ENCODE measurements at regions not wholly inside any gene's neighbourhood (a gene's known extent, or its start where the extent isn't known, plus 50 kb on each side); places are given as distances from the start of the nearest gene placed in this dataset.
A peak's percentile ranks its signal among the peaks of the same experiment; 100 is the strongest.

DNA sequence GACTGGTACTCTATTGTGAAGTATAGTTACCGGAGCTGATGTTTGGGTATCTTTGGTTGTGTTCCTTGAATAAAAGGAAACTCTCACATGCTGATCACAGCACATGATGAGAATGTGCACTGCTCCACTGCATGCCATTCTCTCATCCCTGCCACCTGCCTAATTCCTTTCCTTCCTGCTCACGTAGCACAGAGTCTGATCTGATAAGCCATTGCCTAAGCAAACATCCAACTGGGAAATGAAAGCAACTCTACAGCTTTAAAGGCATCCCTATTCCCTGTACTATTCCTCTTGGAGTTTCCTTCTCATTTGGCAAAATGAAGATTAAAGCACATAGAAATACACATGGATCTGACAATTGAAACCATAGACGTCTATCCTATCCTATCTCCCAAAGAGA is 359.8 kb downstream of the C3orf38 start:
- Histone ChIP-seq H3K9me3 (no peaks in the 10 kb centered on the region), H3K27me3 (no peaks in the 10 kb centered on the region), H3K36me3 (no peaks in the 10 kb centered on the region), H3K27ac (no peak overlapping the region), H3K4me1 (no peaks in the 10 kb centered on the region), H3K4me3 (no peak overlapping the region)
- no peak for TF ChIP-seq CTCF (IDR thresholded peaks at IDR 0.05)
- ATAC-seq (no peak), DNase-seq (no peak)
- intact Hi-C loops (cut with DNase I) = no loop called here

DNA sequence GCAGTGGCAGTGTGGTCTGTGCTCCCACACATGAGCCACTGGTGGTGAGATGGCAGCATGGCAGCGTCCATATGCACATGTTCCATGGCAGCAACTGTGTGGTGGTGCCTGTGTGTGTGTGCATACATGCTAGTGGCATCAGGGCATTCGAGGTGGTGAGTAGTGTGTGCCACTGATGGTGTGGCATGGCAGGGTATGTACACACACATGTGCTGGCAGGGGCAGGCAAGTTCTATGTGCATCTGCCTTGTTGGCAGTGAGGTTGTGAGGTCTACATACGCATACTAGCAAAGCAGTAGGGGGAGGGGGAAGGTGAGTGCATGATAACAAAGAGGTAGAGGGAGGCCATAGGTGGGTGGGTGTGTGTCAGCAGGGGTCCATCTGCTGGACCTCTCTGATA is 378.7 kb downstream of the C3orf38 start:
- TF ChIP-seq CTCF (IDR thresholded peaks at IDR 0.05) = no peak
- no peaks in the 10 kb centered on the region for H3K27me3 ChIP-seq
- H3K4me1 ChIP-seq = no peaks in the 10 kb centered on the region
- intact Hi-C loops (cut with DNase I) = no loop called here
- H3K9me3 ChIP-seq = peaks cover 3% of the 10 kb centered on the region
- no peak overlapping the region for H3K27ac ChIP-seq
- H3K4me3 ChIP-seq = no peak overlapping the region
- no peaks in the 10 kb centered on the region for H3K36me3 ChIP-seq
- peak; percentile 16 for ATAC-seq
- DNase-seq = no peak

GRCh38 chr3:88534534-88534933 is 384.8 kb downstream of the C3orf38 start:
- H3K4me1 ChIP-seq = no peaks in the 10 kb centered on the region
- H3K27me3 ChIP-seq = no peaks in the 10 kb centered on the region
- no peak for TF ChIP-seq CTCF (IDR thresholded peaks at IDR 0.05)
- no peak overlapping the region for H3K27ac ChIP-seq
- no peak for DNase-seq
- H3K36me3 ChIP-seq = no peaks in the 10 kb centered on the region
- no peaks in the 10 kb centered on the region for H3K9me3 ChIP-seq
- intact Hi-C loops (cut with DNase I) = no loop called here
- ATAC-seq = no peak
- H3K4me3 ChIP-seq = no peak overlapping the region

- DNase-seq (no peak), ATAC-seq (no peak)
- H3K27me3 ChIP-seq = no peaks in the 10 kb centered on the region
- intact Hi-C loops (cut with DNase I) = no loop called here
- no peaks in the 10 kb centered on the region for H3K4me1 ChIP-seq
- no peak for TF ChIP-seq CTCF (IDR thresholded peaks at IDR 0.05)
- H3K27ac ChIP-seq = no peak overlapping the region
- H3K36me3 ChIP-seq = no peaks in the 10 kb centered on the region
- no peak overlapping the region for H3K4me3 ChIP-seq
- H3K9me3 ChIP-seq = no peaks in the 10 kb centered on the region
Measured at GRCh38 chr3:88535563-88535962, 385.8 kb downstream of the C3orf38 start.

DNA sequence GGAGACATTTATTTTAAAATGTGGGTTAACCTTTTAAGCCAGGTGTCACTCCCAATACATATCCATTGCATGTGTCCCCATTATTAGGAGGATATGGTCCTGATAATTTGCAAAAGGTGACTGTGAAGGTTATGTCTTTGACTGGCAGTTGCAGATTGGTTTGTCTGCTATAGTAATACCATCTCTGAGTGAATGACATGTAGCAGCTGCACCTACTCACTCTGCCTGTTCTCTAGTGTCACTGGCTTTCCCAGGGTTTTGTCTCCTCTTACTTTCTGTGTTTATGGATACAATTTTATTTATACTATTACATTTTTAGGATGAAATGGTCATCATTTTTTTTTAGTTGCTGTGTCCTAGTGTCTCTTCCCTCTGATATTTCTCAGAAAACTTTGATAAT is 393.2 kb downstream of the C3orf38 start:
- no peaks in the 10 kb centered on the region for H3K36me3 ChIP-seq
- no peak overlapping the region for H3K4me3 ChIP-seq
- no peaks in the 10 kb centered on the region for H3K27me3 ChIP-seq
- H3K27ac ChIP-seq = no peak overlapping the region
- DNase-seq (no peak), ATAC-seq (no peak)
- no peaks in the 10 kb centered on the region for H3K4me1 ChIP-seq
- no peaks in the 10 kb centered on the region for H3K9me3 ChIP-seq
- no peak for TF ChIP-seq CTCF (IDR thresholded peaks at IDR 0.05)
- intact Hi-C loops (cut with DNase I) = no loop called here

DNA sequence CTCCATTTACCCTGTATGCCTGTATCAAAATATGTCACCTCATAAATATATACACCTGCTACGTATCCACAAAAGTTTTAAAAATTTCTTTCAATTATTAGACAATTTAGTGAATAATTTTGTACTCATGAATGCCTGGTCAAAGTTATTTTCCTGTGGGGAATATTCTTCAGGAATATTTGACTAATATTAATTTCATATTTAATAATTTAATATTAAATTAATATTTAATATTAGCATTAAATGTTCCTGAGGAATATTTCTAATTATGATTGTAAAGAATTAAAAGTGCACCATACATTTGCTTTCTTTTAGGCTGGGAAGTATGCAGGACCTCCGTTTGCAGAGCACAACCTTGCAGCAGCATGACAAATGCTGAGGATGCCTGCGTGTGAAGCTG is 422.7 kb downstream of the C3orf38 start:
- no peak overlapping the region for H3K4me3 ChIP-seq
- no peak for TF ChIP-seq CTCF (IDR thresholded peaks at IDR 0.05)
- H3K4me1 ChIP-seq = no peaks in the 10 kb centered on the region
- ATAC-seq = no peak
- H3K9me3 ChIP-seq = no peaks in the 10 kb centered on the region
- no peaks in the 10 kb centered on the region for H3K27me3 ChIP-seq
- no peak overlapping the region for H3K27ac ChIP-seq
- DNase-seq = no peak
- no peaks in the 10 kb centered on the region for H3K36me3 ChIP-seq
- intact Hi-C loops (cut with DNase I) = no loop called here
